NCI-H187 (cell line): ENCODE measurements at regions not wholly inside any gene's neighbourhood (a gene's known extent, or its start where the extent isn't known, plus 50 kb on each side); places are given as distances from the start of the nearest gene placed in this dataset.
"Not testable (repeated sequence)": the region's sequence is repeated elsewhere in the genome, so short reads cannot be mapped to it uniquely, and the experiment has no call there.

Source experiments
- DNase-seq, 2 experiments: peaks; one replicate each; lab custom pipeline; 2025; lab: John Stamatoyannopoulos, UW

- DNase-seq: no peak
These were observed 121.3 kb upstream of the IQSEC1 start for GRCh38 chr3:13194285-13195209.

DNA sequence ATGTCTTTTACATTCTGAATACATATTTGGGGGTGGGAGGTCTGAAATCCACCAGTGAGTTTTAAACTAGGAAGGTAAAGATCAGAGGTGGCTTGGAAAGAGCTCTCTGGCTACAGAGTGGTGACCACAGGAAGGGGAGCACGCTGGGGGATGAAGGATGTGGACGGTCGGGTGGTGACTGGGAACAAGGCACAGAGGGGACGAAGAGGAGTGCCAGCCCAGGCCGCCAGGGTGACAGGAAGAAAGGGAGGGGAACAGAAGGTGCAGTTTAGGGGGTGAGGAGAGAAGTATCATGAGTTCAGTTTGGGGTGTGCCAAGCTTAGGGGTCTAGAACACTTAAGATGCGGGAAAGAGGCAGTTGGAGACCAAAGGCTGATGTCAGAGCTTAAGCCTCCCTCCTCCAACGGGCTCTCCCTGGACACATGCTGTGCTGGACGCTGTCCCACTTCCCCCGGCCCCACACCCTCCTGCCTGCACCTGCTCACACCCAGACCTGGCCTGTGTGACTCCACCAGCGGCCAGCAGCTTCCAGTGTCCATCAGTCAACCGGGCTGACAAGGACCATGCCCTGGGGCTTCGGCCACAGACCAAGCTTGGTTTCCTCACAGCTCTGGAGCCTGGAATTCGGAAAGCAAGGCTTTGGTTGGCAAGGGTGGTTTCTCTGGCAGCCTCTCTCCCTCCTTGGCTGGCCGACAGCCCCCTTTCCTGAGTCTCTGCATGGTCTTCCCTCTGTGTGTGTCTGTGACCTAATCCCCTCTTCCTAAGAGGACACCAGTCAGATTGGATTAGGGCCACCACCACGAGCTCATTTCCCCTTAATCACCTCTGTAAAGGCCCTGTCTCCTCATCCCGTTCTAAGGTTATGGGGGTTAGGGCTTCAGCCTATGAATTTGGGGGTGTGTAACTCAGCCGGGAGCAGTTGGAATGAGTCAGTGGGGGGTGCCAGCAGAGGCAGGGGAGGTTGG, 120.4 kb upstream of the IQSEC1 start:
- DNase-seq: no peak

DNA sequence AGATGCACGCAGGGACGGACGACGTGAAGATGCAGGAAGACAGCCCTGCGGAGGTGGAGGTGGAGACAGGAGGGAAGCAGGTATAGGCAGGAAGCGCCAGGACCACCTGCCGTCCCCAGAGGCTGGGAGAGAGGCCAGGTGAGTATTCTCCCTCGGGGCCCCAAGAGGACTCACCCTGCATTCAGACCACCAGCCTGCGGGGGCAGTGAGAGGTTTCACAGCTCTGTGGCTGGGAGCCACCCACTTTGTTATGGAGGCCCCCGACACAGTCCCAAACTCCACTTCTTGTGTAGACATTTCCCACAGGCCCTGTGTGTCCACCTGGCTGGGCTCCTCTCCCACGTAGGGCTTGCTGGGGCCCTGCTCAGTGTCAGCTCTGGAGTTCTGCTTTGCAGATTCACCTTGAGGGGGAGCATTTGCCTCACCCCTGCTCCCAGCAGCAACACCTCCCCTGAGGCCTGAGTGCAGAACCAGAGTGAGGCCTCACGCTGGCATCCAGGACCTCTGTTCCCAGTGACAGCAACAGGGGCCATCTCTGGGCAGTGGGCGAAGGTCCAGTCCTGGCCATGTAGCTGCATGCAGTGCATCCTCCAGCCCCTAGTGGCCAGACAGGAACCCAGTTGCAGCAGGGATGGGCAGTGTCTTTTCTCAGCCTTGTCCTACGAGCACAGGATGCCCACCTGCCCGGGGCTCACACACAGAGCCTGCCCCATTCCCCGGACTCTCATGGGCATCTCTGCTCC, 119.4 kb upstream of the IQSEC1 start:
- no peak for DNase-seq

GRCh38 chr3:13191016-13191415, 117.8 kb upstream of the IQSEC1 start:
- DNase-seq: no peak

GRCh38 chr3:13190378-13190765, 117.1 kb upstream of the IQSEC1 start:
- no peak for DNase-seq

DNA sequence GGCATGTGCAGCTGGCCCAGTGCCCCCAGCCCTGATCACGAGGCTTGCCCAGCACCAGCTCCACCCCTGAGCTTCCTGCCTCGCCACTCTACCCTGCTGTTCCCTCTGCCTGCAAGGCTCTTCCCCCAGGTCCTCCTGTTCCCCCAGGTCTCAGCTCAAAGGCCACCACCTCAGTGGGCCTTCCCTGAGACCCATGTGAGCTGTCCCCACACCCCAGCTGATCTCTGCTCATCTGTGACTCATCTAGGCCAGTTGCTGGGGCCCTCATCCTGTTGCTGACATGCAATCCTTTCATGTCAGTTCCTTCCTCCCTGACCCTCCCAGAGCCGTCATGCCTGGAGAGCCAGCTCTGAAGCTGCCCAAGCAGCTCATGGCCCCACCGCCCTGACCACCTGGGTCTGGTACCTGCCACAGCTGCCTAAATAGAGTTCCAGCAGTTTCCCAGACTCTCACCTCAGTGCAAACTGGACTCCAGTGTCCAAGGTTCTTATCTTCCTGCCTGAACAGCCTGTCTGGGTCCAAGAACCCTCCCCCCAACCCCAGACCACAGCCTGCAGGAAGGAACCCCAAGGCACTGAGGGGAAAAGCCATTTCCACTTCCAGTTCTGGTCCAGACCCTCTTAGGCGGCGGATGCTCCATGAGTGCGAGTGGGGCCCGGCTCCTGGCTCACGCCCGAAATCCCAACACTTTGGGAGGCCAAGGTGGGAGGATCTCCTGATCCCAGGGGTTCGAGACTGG, 116.6 kb upstream of the IQSEC1 start:
- DNase-seq: no peak

- DNase-seq: no peak
These were observed 115.7 kb upstream of the IQSEC1 start for GRCh38 chr3:13188975-13189374.

- DNase-seq: no peak
These were observed 115.1 kb upstream of the IQSEC1 start for GRCh38 chr3:13188181-13188779.

GRCh38 chr3:13187593-13187992, 114.4 kb upstream of the IQSEC1 start:
- DNase-seq: no peak

GRCh38 chr3:13186435-13186815, 113.2 kb upstream of the IQSEC1 start:
- no peak for DNase-seq

DNA sequence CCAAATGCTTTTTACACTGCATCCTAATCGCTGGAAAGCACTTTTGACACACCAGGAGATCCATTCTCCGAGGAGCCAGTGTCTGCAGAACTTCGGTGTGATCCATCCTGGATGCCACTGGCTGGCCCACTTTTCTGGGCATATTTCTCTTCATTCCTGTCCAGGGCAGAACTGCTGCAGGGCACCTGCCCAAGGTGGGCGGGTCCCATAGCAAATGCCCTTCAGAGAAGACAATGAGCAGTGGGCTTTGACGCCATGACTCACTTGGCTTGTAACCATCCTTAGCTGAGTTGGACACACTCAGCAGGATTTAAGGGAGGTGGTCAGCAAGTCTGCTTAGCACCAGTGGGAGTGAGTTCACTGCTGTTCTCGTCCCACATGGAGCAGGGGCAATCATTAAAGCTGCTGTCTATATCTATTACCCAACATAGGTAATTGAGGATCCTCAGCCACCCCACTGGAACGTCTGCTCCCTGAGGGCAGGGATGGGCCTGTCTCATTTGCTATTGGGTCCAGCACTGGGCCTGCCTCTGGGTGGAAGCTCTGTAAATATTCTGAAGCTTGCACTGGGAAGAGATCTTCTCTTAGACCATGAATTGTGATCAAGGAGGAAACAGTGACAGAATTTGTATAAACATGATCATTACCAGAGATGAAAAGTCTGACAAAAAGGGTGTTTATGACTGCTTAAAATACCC, 112.7 kb upstream of the IQSEC1 start:
- DNase-seq: no peak

- not testable (repeated sequence) for DNase-seq
These were observed 106.5 kb upstream of the IQSEC1 start for GRCh38 chr3:13179582-13180210.

- DNase-seq: no peak
These were observed 106.0 kb upstream of the IQSEC1 start for GRCh38 chr3:13179181-13179580.

- no peak for DNase-seq
These were observed 104.9 kb upstream of the IQSEC1 start for GRCh38 chr3:13178107-13178506.

GRCh38 chr3:13177641-13178040, 104.4 kb upstream of the IQSEC1 start:
- no peak for DNase-seq

DNA sequence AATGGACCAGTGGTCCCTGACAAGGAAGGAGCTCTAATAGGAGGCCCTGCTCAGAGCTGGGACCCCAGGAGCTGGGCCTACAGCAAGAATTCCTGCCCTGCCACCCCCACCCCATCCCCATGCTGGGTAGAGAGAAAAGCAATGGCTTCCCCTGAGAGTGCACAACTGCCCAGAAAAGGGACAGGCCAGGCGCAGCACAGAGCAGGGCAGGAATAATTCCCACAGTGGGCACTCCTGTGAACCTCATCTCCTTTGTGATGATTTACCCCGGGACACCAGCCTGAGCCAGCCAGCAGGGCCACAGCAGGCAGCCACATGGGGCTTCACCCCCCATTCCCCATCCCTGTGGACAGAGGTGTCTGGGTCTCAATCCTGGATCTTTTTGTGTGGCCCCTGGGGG, 104.0 kb upstream of the IQSEC1 start:
- DNase-seq: no peak

- no peak for DNase-seq
These were observed 103.2 kb upstream of the IQSEC1 start for GRCh38 chr3:13176445-13176844.

DNA sequence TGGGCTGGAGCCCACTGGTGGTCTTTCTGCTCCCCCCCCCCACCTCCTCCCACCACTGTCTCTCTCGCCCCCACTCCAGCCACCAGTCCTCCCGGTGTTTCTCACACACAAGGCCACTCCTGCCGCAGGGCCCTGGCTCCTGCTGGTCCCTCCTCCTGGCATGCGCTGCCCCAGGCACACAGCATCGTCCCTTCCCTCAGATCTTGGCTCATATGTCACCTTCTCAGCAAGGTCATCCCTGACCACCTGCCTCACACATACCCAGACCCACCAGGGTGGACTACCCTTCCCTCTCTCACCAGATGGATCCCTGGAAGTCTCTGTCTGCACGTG, 101.5 kb upstream of the IQSEC1 start:
- DNase-seq: no peak

- DNase-seq: no peak
These were observed 101.0 kb upstream of the IQSEC1 start for GRCh38 chr3:13174011-13174802.
